Right lobe of liver (tissue), 6 donors: ENCODE measurements at regions not wholly inside any gene's neighbourhood (a gene's known extent, or its start where the extent isn't known, plus 50 kb on each side); places are given as distances from the start of the nearest gene placed in this dataset.

Source experiments
- ATAC-seq, 4 donors: fragments of 200-7000 bp; cut with Tn5 transposase; one replicate each; pipeline ENCODE4 v1.9.1; 2020; ENCODE audit warnings: mild to moderate bottlenecking in 4 of 4, moderate library complexity in 4 of 4
- DNase-seq, 3 donors: peaks; one replicate each; pipeline ENCODE4 v3.0.0-alpha.2; 2020
- H3K27ac ChIP-seq, 3 donors: fragments of 200-600 bp; one replicate each; pipeline ENCODE4 v1.8.0; 2022
- H3K27me3 ChIP-seq, 2 donors: fragments of 200-600 bp; one replicate each; pipeline ENCODE4 v1.8.0; 2022
- H3K36me3 ChIP-seq, 4 donors: fragments of 200-600 bp; sonication (generic) in 1 of 4; one replicate each; pipeline versions ENCODE4 v1.5.1 to v1.8.0; 2017 to 2022; ENCODE audit warnings: control low read depth in 1 of 4
- H3K4me1 ChIP-seq, 4 donors: fragments of 200-600 bp; sonication (generic) in 1 of 4; one replicate each; pipeline versions ENCODE4 v1.5.1 to v1.8.0; 2017 to 2022; ENCODE audit warnings: control low read depth in 1 of 4
- H3K4me3 ChIP-seq, 3 donors: fragments of 200-600 bp; one replicate each; pipeline ENCODE4 v1.8.0; 2022
- H3K9me3 ChIP-seq, 4 donors: fragments of 200-600 bp; sonication (generic) in 1 of 4; one replicate each; pipeline versions ENCODE4 v1.5.1 to v1.8.0; 2017 to 2022; ENCODE audit warnings: control low read depth in 1 of 4
- POLR2A ChIP-seq: fragments of 450-650 bp; IDR thresholded peaks from one replicate; pipeline ENCODE4 v1.6.1; 2017; ENCODE audit warnings: antibody characterized with exemption, mild to moderate bottlenecking
- WGBS: methylation state at CpG from one replicate; pipeline ENCODE4 v1.1.6; 2018; ENCODE audit warnings: low coverage, low lambda C conversion rate; ENCODE audit not compliant: insufficient coverage; ENCODE audit errors: missing lambda C conversion rate; 5-methylcytosine and 5-hydroxymethylcytosine counted together
- intact Hi-C, 2 donors: fragments of 100-400 bp; cut with DNase I; formaldehyde crosslinking; loops; one replicate each; pipeline versions ENCODE4 v1.11.2 to v1.14.1; 2022
- TF ChIP-seq, protein P1 (sequence below), 4 donors: fragments of 200-600 bp in 3 of 4; fragments of 450-650 bp in 1 of 4; IDR thresholded peaks; one replicate each; pipeline versions ENCODE4 v1.5.1 to v1.8.0; 2016 to 2022; ENCODE audit warnings: antibody characterized with exemption in 4 of 4, mild to moderate bottlenecking in 2 of 4
- donor health status: DM: no; HTN: yes; CAD: no.
- donor health status: DM: no; HTN: no; CAD: no.
- donor health status: DM: no; HTN: no; CAD: no.
- donor health status: DM: no; HTN: yes; CAD: no.
- donor health status: DM: no; HTN: yes; CAD: no.

DNA sequence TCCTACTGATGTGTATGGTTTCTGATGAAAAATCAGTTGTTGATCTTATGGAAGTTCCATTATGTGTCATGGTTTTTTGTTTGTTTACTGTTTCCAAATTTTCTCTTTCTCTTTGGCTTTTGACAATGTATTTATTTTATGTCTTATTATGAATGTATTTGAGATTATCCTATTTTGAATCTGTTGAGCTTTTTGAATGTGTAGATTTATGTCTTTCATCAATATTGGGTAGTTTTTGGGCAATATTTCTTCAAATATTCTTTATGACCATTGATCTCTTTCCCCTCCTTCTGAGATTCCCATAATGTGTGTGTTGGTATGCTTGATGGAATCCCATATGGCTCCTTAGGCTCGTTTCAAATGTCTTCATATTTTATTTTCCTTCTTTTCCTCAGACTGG lies 80.5 kb upstream of the FAM47C start:
- WGBS, result 24% methylated on average over 1 of the region's 1 CpG
- Histone ChIP-seq H3K27ac (no peak overlapping the region), H3K27me3 (no peaks in the 10 kb centered on the region), H3K4me3 (no peak overlapping the region), H3K9me3 (peaks cover 0 to 7% (median 0%) of the 10 kb centered on the region in 4 donors), H3K36me3 (no peaks in the 10 kb centered on the region), H3K4me1 (no peaks in the 10 kb centered on the region)
- DNase-seq, result no peak
- no peak for TF ChIP-seq POLR2A
- TF ChIP-seq, protein P1, sequence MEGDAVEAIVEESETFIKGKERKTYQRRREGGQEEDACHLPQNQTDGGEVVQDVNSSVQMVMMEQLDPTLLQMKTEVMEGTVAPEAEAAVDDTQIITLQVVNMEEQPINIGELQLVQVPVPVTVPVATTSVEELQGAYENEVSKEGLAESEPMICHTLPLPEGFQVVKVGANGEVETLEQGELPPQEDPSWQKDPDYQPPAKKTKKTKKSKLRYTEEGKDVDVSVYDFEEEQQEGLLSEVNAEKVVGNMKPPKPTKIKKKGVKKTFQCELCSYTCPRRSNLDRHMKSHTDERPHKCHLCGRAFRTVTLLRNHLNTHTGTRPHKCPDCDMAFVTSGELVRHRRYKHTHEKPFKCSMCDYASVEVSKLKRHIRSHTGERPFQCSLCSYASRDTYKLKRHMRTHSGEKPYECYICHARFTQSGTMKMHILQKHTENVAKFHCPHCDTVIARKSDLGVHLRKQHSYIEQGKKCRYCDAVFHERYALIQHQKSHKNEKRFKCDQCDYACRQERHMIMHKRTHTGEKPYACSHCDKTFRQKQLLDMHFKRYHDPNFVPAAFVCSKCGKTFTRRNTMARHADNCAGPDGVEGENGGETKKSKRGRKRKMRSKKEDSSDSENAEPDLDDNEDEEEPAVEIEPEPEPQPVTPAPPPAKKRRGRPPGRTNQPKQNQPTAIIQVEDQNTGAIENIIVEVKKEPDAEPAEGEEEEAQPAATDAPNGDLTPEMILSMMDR (IDR thresholded peaks at IDR 0.05), result no peak
- no peak for ATAC-seq
- intact Hi-C loops, result no loop called here

DNA sequence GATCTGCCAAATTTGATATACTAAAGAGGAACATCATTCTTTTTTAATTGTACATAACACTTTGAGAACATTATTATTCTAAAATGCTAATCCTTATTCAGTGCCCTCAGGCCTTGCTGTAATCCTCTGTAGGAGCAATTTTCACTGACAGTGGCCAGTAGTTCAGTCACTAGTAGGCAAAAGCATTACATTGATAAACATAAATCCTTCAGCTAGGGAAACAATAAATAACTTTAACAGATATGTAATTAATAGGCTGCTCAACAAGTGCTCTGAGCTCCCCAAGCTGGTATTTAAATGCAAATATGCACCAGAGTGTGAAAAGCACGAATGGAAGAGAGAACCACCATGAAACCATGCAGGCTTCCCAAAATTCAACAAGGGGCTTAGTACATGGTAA lies 77.7 kb upstream of the FAM47C start:
- intact Hi-C loops, result no loop called here
- WGBS, result 36% methylated on average over 1 of the region's 1 CpG
- DNase-seq, result no peak
- no peaks in the 10 kb centered on the region for H3K4me1 ChIP-seq
- no peaks in the 10 kb centered on the region for H3K27me3 ChIP-seq
- no peak for ATAC-seq
- peaks cover 0 to 7% (median 0%) of the 10 kb centered on the region in 4 donors for H3K9me3 ChIP-seq
- H3K27ac ChIP-seq, result no peak overlapping the region
- no peak overlapping the region for H3K4me3 ChIP-seq
- H3K36me3 ChIP-seq, result no peaks in the 10 kb centered on the region
- TF ChIP-seq POLR2A, result no peak
- TF ChIP-seq, protein P1 (IDR thresholded peaks at IDR 0.05), result no peak

DNA sequence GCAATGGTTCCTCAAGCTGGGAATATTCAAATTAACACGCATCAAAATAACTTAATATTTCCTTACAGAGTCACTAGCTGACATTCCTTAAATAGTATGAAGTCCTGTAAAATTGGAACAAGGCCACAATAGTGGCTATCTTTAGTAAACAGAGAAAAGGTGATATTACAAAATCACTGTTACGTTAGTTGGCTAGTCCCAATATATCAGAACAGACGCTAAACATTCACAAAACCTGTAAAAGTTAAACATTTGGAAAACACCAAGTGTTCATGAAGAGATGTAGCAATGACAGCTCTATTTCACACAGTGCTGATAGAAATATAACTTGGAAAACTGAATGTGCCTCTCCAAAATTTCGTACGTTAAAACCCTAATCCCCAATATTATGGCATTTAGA lies 61.0 kb upstream of the FAM47C start:
- no peak overlapping the region for H3K4me3 ChIP-seq

DNA sequence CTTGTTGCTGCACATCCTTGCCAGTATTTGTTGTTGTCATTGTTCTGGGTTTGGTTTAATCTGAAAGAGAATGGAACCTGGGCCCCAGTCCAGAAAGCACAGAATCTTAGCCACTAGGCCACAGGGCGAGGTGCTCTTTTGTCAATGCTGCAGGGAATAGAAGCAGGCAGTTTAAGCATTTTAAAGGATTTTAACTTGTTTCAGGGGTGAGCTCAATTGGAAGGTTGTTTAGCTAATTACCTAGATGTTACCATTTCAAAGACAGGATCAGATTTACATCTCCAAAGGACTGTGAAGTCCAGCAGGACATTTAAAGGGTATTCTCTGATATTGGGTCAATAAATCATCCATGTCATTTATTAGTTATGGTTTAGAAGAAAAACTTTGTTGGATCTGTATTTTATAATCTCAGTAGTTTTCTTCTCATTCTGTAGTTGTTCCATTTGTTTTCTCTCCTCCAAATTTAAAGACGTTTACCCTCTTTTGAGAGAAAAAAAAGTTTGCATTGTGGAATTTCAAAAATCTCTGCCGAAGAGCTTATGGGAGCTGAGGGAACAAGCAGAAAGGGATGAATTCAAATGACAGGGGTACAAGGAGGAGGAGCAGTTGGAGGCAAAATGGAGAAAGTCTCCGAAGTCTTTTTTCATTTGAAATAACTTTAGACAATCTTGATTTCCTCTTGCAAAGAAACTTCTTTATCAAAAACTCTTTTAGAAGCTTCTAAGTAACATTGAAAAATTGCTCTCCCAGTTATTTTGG lies 57.5 kb upstream of the FAM47C start:
- TF ChIP-seq, protein P1 (IDR thresholded peaks at IDR 0.05), result no peak
- TF ChIP-seq POLR2A, result no peak
- H3K27me3 ChIP-seq, result no peaks in the 10 kb centered on the region
- H3K36me3 ChIP-seq, result no peaks in the 10 kb centered on the region
- H3K9me3 ChIP-seq, result no peaks in the 10 kb centered on the region
- WGBS, result 25% methylated on average over 4 of the region's 4 CpGs
- peak in 2 of 4 donors; percentile 29 to 37 for ATAC-seq
- no peak overlapping the region for H3K4me3 ChIP-seq
- intact Hi-C loops, result no loop called here
- no peak for DNase-seq
- H3K4me1 ChIP-seq, result no peaks in the 10 kb centered on the region
- no peak overlapping the region for H3K27ac ChIP-seq

More for the DNA sequence above, 61.0 kb upstream of the FAM47C start:
- H3K27me3 ChIP-seq, result no peaks in the 10 kb centered on the region
- 28% methylated on average over 5 of the region's 5 CpGs for WGBS
- DNase-seq (no peak), ATAC-seq (peak; percentile 75 to 90 (median 88))
- intact Hi-C loops, result no loop called here
- H3K4me1 ChIP-seq, result no peaks in the 10 kb centered on the region
- TF ChIP-seq, protein P1 (IDR thresholded peaks at IDR 0.05), result no peak
- no peak for TF ChIP-seq POLR2A
- H3K27ac ChIP-seq, result peak overlapping the region in 2 of 3 donors; percentile 24 to 28
- H3K9me3 ChIP-seq, result no peaks in the 10 kb centered on the region
- H3K36me3 ChIP-seq, result no peaks in the 10 kb centered on the region
